ENCODE measurements at regions not wholly inside any gene's neighbourhood (a gene's known extent, or its start where the extent isn't known, plus 50 kb on each side); places are given as distances from the start of the nearest gene placed in this dataset.

- H4K5ac ChIP-seq (ENCODE audit: low read length), result no peak overlapping the region
- H3K9ac ChIP-seq (ENCODE audit: low read length), result no peak overlapping the region
- no CpG with 5 or more reads among the region's 1 CpG for WGBS (ENCODE audit: extremely low coverage, insufficient coverage, low lambda C conversion rate)
- H3K27ac ChIP-seq (ENCODE audit: low read depth, low read length), result no peak overlapping the region
- H3K27me3 ChIP-seq (ENCODE audit: insufficient read depth, low read length, poor library complexity), result no peaks in the 10 kb centered on the region
- no peaks in the 10 kb centered on the region for H3K36me3 ChIP-seq (ENCODE audit: control insufficient read depth, insufficient read depth, low read length)
- no peak overlapping the region for H4K8ac ChIP-seq (ENCODE audit: low read depth, low read length)
- no peak overlapping the region for H2BK15ac ChIP-seq (replicated peaks; ENCODE audit: low read depth)
- no peaks in the 10 kb centered on the region for H3K4me1 ChIP-seq (ENCODE audit: control insufficient read depth, low read depth, low read length)
- no peak overlapping the region for H3K18ac ChIP-seq (ENCODE audit: low read length)
- H3K79me1 ChIP-seq (ENCODE audit: low read length), result no peaks in the 10 kb centered on the region
- H2AK5ac ChIP-seq (ENCODE audit: low read length), result no peak overlapping the region
- H2BK5ac ChIP-seq (ENCODE audit: low read length), result no peak overlapping the region
- no peak overlapping the region for H3K4me2 ChIP-seq (ENCODE audit: low read length)
- no peak overlapping the region for H3K4ac ChIP-seq (ENCODE audit: low read depth, low read length)
- no peak overlapping the region for H3K4me3 ChIP-seq (ENCODE audit: low read length)
- H3K23ac ChIP-seq (ENCODE audit: low read length), result no peak overlapping the region
- no peaks in the 10 kb centered on the region for H3K79me2 ChIP-seq (ENCODE audit: control insufficient read depth, insufficient read depth, low read length)
- no peak overlapping the region for H3K56ac ChIP-seq (ENCODE audit: low read length)
- DNase-seq, result no peak
- H2BK120ac ChIP-seq (ENCODE audit: low read depth, low read length), result no peak overlapping the region
Observed at GRCh38 chr13:109924376-109924775, 138.0 kb upstream of the IRS2 start.

GRCh38 chr13:109922518-109922917 lies 136.1 kb upstream of the IRS2 start:
- H3K56ac ChIP-seq (ENCODE audit: low read length), result no peak overlapping the region
- no peak overlapping the region for H3K18ac ChIP-seq (ENCODE audit: low read length)
- H2AK5ac ChIP-seq (ENCODE audit: low read length), result no peak overlapping the region
- H4K5ac ChIP-seq (ENCODE audit: low read length), result no peak overlapping the region
- H3K23ac ChIP-seq (ENCODE audit: low read length), result no peak overlapping the region
- H3K4ac ChIP-seq (ENCODE audit: low read depth, low read length), result no peak overlapping the region
- no peak overlapping the region for H3K9ac ChIP-seq (ENCODE audit: low read length)
- H3K4me1 ChIP-seq (ENCODE audit: control insufficient read depth, low read depth, low read length), result no peaks in the 10 kb centered on the region
- H2BK120ac ChIP-seq (ENCODE audit: low read depth, low read length), result no peak overlapping the region
- H3K36me3 ChIP-seq (ENCODE audit: control insufficient read depth, insufficient read depth, low read length), result no peaks in the 10 kb centered on the region
- no peak for DNase-seq
- no peak overlapping the region for H3K4me3 ChIP-seq (ENCODE audit: low read length)
- H3K79me1 ChIP-seq (ENCODE audit: low read length), result no peaks in the 10 kb centered on the region
- no peak overlapping the region for H3K4me2 ChIP-seq (ENCODE audit: low read length)
- no peak overlapping the region for H2BK5ac ChIP-seq (ENCODE audit: low read length)
- H4K8ac ChIP-seq (ENCODE audit: low read depth, low read length), result no peak overlapping the region
- no peaks in the 10 kb centered on the region for H3K79me2 ChIP-seq (ENCODE audit: control insufficient read depth, insufficient read depth, low read length)
- no peaks in the 10 kb centered on the region for H3K27me3 ChIP-seq (ENCODE audit: insufficient read depth, low read length, poor library complexity)
- H2BK15ac ChIP-seq (replicated peaks; ENCODE audit: low read depth), result no peak overlapping the region
- H3K27ac ChIP-seq (ENCODE audit: low read depth, low read length), result no peak overlapping the region
- no CpG with 5 or more reads among the region's 2 CpGs for WGBS (ENCODE audit: extremely low coverage, insufficient coverage, low lambda C conversion rate)

- no CpG with 5 or more reads among the region's 4 CpGs for WGBS (ENCODE audit: extremely low coverage, insufficient coverage, low lambda C conversion rate)
- no peak overlapping the region for H4K5ac ChIP-seq (ENCODE audit: low read length)
- H3K4me3 ChIP-seq (ENCODE audit: low read length), result no peak overlapping the region
- H2BK15ac ChIP-seq (replicated peaks; ENCODE audit: low read depth), result no peak overlapping the region
- H3K9ac ChIP-seq (ENCODE audit: low read length), result no peak overlapping the region
- no peaks in the 10 kb centered on the region for H3K36me3 ChIP-seq (ENCODE audit: control insufficient read depth, insufficient read depth, low read length)
- no peak overlapping the region for H3K18ac ChIP-seq (ENCODE audit: low read length)
- no peak overlapping the region for H3K4me2 ChIP-seq (ENCODE audit: low read length)
- H3K23ac ChIP-seq (ENCODE audit: low read length), result no peak overlapping the region
- H3K4ac ChIP-seq (ENCODE audit: low read depth, low read length), result no peak overlapping the region
- H3K4me1 ChIP-seq (ENCODE audit: control insufficient read depth, low read depth, low read length), result no peaks in the 10 kb centered on the region
- H2BK120ac ChIP-seq (ENCODE audit: low read depth, low read length), result no peak overlapping the region
- no peak overlapping the region for H2AK5ac ChIP-seq (ENCODE audit: low read length)
- DNase-seq, result peak; percentile 25
- no peak overlapping the region for H3K56ac ChIP-seq (ENCODE audit: low read length)
- H4K8ac ChIP-seq (ENCODE audit: low read depth, low read length), result no peak overlapping the region
- no peaks in the 10 kb centered on the region for H3K79me2 ChIP-seq (ENCODE audit: control insufficient read depth, insufficient read depth, low read length)
- H3K27ac ChIP-seq (ENCODE audit: low read depth, low read length), result no peak overlapping the region
- no peaks in the 10 kb centered on the region for H3K79me1 ChIP-seq (ENCODE audit: low read length)
- H3K27me3 ChIP-seq (ENCODE audit: insufficient read depth, low read length, poor library complexity), result no peaks in the 10 kb centered on the region
- no peak overlapping the region for H2BK5ac ChIP-seq (ENCODE audit: low read length)
Observed at GRCh38 chr13:109919715-109920375, 133.5 kb upstream of the IRS2 start.

GRCh38 chr13:109918179-109918711 lies 131.9 kb upstream of the IRS2 start:
- H3K4ac ChIP-seq (ENCODE audit: low read depth, low read length), result no peak overlapping the region
- H4K8ac ChIP-seq (ENCODE audit: low read depth, low read length), result no peak overlapping the region
- H3K4me1 ChIP-seq (ENCODE audit: control insufficient read depth, low read depth, low read length), result no peaks in the 10 kb centered on the region
- H3K79me2 ChIP-seq (ENCODE audit: control insufficient read depth, insufficient read depth, low read length), result no peaks in the 10 kb centered on the region
- no peak overlapping the region for H4K5ac ChIP-seq (ENCODE audit: low read length)
- no peak overlapping the region for H2BK15ac ChIP-seq (replicated peaks; ENCODE audit: low read depth)
- peak; percentile 18 for DNase-seq
- no peaks in the 10 kb centered on the region for H3K27me3 ChIP-seq (ENCODE audit: insufficient read depth, low read length, poor library complexity)
- H3K27ac ChIP-seq (ENCODE audit: low read depth, low read length), result no peak overlapping the region
- no peak overlapping the region for H2BK120ac ChIP-seq (ENCODE audit: low read depth, low read length)
- H3K23ac ChIP-seq (ENCODE audit: low read length), result no peak overlapping the region
- no CpG with 5 or more reads among the region's 9 CpGs for WGBS (ENCODE audit: extremely low coverage, insufficient coverage, low lambda C conversion rate)
- H3K79me1 ChIP-seq (ENCODE audit: low read length), result no peaks in the 10 kb centered on the region
- no peak overlapping the region for H3K4me2 ChIP-seq (ENCODE audit: low read length)
- H3K9ac ChIP-seq (ENCODE audit: low read length), result no peak overlapping the region
- H2BK5ac ChIP-seq (ENCODE audit: low read length), result no peak overlapping the region
- no peak overlapping the region for H3K56ac ChIP-seq (ENCODE audit: low read length)
- H3K36me3 ChIP-seq (ENCODE audit: control insufficient read depth, insufficient read depth, low read length), result no peaks in the 10 kb centered on the region
- H3K18ac ChIP-seq (ENCODE audit: low read length), result no peak overlapping the region
- H2AK5ac ChIP-seq (ENCODE audit: low read length), result no peak overlapping the region
- H3K4me3 ChIP-seq (ENCODE audit: low read length), result no peak overlapping the region

GRCh38 chr13:109917422-109917821 lies 131.0 kb upstream of the IRS2 start:
- WGBS (ENCODE audit: extremely low coverage, insufficient coverage, low lambda C conversion rate), result no CpG with 5 or more reads among the region's 1 CpG
- H2BK120ac ChIP-seq (ENCODE audit: low read depth, low read length), result no peak overlapping the region
- H3K56ac ChIP-seq (ENCODE audit: low read length), result no peak overlapping the region

More at GRCh38 chr13:109917422-109917821, 131.0 kb upstream of the IRS2 start:
- H3K4me3 ChIP-seq (ENCODE audit: low read length), result no peak overlapping the region
- H3K36me3 ChIP-seq (ENCODE audit: control insufficient read depth, insufficient read depth, low read length), result no peaks in the 10 kb centered on the region
- DNase-seq, result no peak
- no peak overlapping the region for H2BK15ac ChIP-seq (replicated peaks; ENCODE audit: low read depth)
- H3K4me2 ChIP-seq (ENCODE audit: low read length), result no peak overlapping the region
- no peak overlapping the region for H4K5ac ChIP-seq (ENCODE audit: low read length)
- H3K79me2 ChIP-seq (ENCODE audit: control insufficient read depth, insufficient read depth, low read length), result no peaks in the 10 kb centered on the region
- no peak overlapping the region for H2AK5ac ChIP-seq (ENCODE audit: low read length)
- H3K9ac ChIP-seq (ENCODE audit: low read length), result no peak overlapping the region
- no peaks in the 10 kb centered on the region for H3K4me1 ChIP-seq (ENCODE audit: control insufficient read depth, low read depth, low read length)
- no peak overlapping the region for H3K23ac ChIP-seq (ENCODE audit: low read length)
- H3K27me3 ChIP-seq (ENCODE audit: insufficient read depth, low read length, poor library complexity), result no peaks in the 10 kb centered on the region
- H3K79me1 ChIP-seq (ENCODE audit: low read length), result no peaks in the 10 kb centered on the region
- no peak overlapping the region for H3K27ac ChIP-seq (ENCODE audit: low read depth, low read length)
- H4K8ac ChIP-seq (ENCODE audit: low read depth, low read length), result no peak overlapping the region
- H2BK5ac ChIP-seq (ENCODE audit: low read length), result no peak overlapping the region
- H3K18ac ChIP-seq (ENCODE audit: low read length), result no peak overlapping the region
- no peak overlapping the region for H3K4ac ChIP-seq (ENCODE audit: low read depth, low read length)
